ENCODE measurements at regions not wholly inside any gene's neighbourhood (a gene's known extent, or its start where the extent isn't known, plus 50 kb on each side); places are given as distances from the start of the nearest gene placed in this dataset.
"Not testable (repeated sequence)": the region's sequence is repeated elsewhere in the genome, so short reads cannot be mapped to it uniquely, and the experiment has no call there.

DNA sequence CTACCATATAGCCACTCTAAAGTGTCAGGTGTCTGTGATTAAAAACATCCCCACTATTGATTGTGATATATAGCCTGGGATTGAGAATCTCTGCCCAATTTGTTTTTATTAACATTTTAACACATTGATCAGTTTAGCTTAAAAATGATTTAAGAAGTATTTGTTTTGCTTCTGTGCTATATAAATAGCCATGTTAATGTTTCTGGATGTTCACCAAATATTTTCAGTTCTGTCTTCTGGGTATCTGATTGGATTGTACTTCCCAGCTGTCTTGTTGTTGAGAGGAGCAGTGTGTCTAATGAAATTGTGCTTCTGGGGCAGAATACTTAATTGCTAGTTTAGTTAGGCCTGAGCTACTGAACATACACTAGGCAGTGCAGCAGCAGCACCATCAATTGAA is 126.6 kb upstream of the TUSC1 start:
- no peak for DNase-seq (ENCODE audit: low read depth)
- TF ChIP-seq, protein P1, sequence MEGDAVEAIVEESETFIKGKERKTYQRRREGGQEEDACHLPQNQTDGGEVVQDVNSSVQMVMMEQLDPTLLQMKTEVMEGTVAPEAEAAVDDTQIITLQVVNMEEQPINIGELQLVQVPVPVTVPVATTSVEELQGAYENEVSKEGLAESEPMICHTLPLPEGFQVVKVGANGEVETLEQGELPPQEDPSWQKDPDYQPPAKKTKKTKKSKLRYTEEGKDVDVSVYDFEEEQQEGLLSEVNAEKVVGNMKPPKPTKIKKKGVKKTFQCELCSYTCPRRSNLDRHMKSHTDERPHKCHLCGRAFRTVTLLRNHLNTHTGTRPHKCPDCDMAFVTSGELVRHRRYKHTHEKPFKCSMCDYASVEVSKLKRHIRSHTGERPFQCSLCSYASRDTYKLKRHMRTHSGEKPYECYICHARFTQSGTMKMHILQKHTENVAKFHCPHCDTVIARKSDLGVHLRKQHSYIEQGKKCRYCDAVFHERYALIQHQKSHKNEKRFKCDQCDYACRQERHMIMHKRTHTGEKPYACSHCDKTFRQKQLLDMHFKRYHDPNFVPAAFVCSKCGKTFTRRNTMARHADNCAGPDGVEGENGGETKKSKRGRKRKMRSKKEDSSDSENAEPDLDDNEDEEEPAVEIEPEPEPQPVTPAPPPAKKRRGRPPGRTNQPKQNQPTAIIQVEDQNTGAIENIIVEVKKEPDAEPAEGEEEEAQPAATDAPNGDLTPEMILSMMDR (IDR thresholded peaks at IDR 0.05; ENCODE audit: control insufficient read depth, insufficient read depth, low read depth, low read length, missing control alignments): no peak

GRCh38 chr9:25801989-25802388 is 123.7 kb upstream of the TUSC1 start:
- H3K4me3 ChIP-seq (ENCODE audit: control insufficient read depth, low read depth, low read length): not testable (repeated sequence)

More for the DNA sequence above, 126.6 kb upstream of the TUSC1 start:
- no peak overlapping the region for H3K4me3 ChIP-seq (ENCODE audit: control insufficient read depth, low read depth, low read length)

GRCh38 chr9:25773805-25774204 is 95.6 kb upstream of the TUSC1 start:
- H3K4me3 ChIP-seq (ENCODE audit: control insufficient read depth, low read depth, low read length): no peak overlapping the region
- TF ChIP-seq, protein P1 (IDR thresholded peaks at IDR 0.05; ENCODE audit: control insufficient read depth, insufficient read depth, low read depth, low read length, missing control alignments): no peak
- DNase-seq (ENCODE audit: low read depth): no peak

More at GRCh38 chr9:25801989-25802388, 123.7 kb upstream of the TUSC1 start:
- DNase-seq (ENCODE audit: low read depth): not testable (repeated sequence)

DNA sequence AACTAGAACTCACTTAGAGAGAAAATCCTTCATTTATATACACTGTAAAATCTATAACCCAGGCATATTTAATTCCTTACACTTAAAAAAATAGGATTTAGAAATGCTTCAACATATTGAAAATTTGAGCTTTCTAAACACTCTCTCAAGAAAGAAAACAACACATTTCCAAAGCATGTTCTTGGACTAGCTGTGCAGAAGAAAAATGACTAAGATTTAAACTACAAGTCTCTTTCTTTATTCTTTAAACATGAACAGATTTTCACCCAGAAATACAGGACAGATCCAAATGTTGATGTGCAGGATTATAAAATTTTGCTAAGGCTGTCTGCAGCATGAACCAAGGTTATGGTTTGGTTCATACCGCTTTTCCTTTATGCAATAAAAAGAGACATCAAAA is 77.7 kb upstream of the TUSC1 start:
- no peak for DNase-seq (ENCODE audit: low read depth)
- no peak overlapping the region for H3K4me3 ChIP-seq (ENCODE audit: control insufficient read depth, low read depth, low read length)
- TF ChIP-seq, protein P1 (IDR thresholded peaks at IDR 0.05; ENCODE audit: control insufficient read depth, insufficient read depth, low read depth, low read length, missing control alignments): no peak

DNA sequence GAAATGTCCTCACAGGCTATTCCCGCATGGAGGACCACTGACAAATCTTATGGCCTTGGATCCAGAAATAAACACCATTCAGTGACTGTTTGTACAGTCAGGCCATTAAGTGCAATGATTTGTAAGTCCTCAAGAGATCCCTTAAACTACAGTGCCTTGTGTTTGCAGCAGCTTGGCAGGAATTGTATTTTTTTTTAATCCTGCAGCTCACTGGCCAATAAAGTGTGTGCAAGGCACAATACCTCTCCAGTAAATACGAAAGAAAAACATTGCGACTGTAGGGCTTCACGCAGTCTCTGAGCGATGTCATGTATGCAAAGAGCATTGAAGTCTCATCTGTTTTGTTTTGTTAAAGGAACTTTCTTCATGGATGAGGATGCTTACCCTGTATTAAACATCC is 74.2 kb upstream of the TUSC1 start:
- TF ChIP-seq, protein P1 (IDR thresholded peaks at IDR 0.05; ENCODE audit: control insufficient read depth, insufficient read depth, low read depth, low read length, missing control alignments): no peak
- no peak overlapping the region for H3K4me3 ChIP-seq (ENCODE audit: control insufficient read depth, low read depth, low read length)
- DNase-seq (ENCODE audit: low read depth): no peak

DNA sequence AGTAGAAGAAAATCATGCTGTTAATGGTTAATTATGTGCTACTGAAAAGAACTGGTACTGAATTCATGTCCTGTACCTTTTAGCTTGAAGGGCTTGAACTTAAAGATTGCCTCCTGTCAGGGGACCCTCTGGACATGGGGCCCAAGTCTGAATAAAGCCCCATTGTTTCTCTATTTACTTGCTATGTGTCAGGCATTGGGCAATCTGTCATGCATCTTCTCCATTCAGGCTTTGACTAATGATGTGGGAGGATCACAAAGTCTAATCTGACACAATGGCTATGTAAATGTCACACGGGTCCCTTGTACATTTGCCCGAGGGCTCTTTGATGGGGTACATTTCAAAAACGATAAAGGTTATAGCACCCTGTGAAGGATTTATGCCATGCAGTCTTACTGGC is 64.0 kb upstream of the TUSC1 start:
- no peak for DNase-seq (ENCODE audit: low read depth)
- TF ChIP-seq, protein P1 (IDR thresholded peaks at IDR 0.05; ENCODE audit: control insufficient read depth, insufficient read depth, low read depth, low read length, missing control alignments): no peak
- H3K4me3 ChIP-seq (ENCODE audit: control insufficient read depth, low read depth, low read length): no peak overlapping the region

DNA sequence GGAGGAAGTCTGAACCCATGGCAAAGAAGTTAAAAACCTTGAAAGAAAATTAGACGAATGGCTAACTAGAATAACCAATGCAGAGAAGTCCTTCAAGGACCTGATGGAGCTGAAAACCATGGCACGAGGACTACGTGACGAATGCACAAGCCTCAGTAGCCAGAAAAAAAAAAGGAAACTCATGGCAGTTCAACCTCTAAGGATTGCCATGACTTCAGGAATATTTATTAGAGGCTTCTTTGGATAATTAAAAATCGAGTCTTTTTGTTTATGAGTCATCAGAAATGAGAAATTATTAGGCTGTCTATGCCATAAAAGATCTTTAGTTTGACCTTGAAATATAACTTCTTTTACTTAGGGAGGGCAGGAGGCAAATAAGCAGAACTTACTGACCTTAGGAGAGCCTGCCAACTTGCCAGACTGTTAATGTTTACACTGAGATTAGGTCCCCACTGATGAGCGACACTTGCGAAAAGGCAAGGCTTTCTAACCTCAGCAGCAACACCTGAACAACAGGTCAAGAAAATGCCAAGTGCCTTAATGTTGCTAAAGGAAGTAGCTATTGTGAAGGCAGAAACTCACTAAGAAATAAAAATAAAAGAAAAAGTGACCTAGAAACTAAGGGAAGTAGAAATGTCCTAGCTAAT is 55.2 kb upstream of the TUSC1 start:
- H3K4me3 ChIP-seq (ENCODE audit: control insufficient read depth, low read depth, low read length): no peak overlapping the region
- DNase-seq (ENCODE audit: low read depth): no peak
- TF ChIP-seq, protein P1 (IDR thresholded peaks at IDR 0.05; ENCODE audit: control insufficient read depth, insufficient read depth, low read depth, low read length, missing control alignments): no peak

GRCh38 chr9:25731895-25732794 is 53.9 kb upstream of the TUSC1 start:
- DNase-seq (ENCODE audit: low read depth): not testable (repeated sequence)

More at GRCh38 chr9:25731895-25732794, 53.9 kb upstream of the TUSC1 start:
- not testable (repeated sequence) for H3K4me3 ChIP-seq (ENCODE audit: control insufficient read depth, low read depth, low read length)

All from AG09309 (cell line).